Jurkat, Clone E6-1 (cell line): ENCODE measurements at regions not wholly inside any gene's neighbourhood (a gene's known extent, or its start where the extent isn't known, plus 50 kb on each side); places are given as distances from the start of the nearest gene placed in this dataset.
A peak's percentile ranks its signal among the peaks of the same experiment; 100 is the strongest.
"Not testable (repeated sequence)": the region's sequence is repeated elsewhere in the genome, so short reads cannot be mapped to it uniquely, and the experiment has no call there.

ENCODE experiments used
- DNase-seq: peaks from one replicate; pipeline ENCODE4 v3.0.0-alpha.2; 2011; ENCODE audit warnings: low read depth, low spot score
- H3K4me3 ChIP-seq: 2 replicates; pipeline ENCODE4 v1.5.1; 2011; ENCODE audit warnings: mild to moderate bottlenecking, low read length, control low read depth, moderate library complexity

DNA sequence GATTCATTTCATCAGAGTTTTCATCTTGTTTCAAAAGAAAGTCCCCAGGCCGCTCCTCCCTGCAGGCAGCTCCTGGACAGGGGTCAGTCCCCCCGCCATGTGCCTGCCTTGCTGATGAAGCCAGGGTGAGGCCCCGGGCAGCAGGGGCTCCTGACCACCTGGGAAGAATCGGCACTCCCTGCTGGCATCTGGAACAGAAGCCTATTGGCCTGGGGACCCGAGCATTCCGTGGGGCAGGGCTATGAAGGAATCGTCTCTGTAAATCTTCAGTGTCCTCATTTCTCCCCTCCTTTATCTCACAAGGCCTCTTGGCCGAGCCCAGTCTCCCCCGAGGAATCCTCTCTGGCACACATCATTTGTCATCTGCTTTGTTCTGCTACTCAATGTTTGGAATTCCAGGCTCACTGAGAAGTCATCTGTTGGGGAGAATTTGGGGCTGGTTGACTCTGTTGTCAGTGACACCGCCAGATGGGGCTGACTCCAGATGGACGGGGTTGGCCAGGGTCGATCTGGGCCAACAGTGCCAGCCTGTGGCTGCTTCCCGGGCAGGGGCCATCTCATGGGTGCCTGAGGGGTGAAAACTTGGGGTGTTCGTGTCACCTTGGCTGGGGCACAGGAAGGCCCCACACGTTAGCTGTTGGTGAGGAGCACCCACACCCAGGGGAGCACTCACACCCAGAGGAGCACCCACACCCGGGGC is 184.6 kb downstream of the LAT start:
- DNase-seq, H3K4me3 ChIP-seq: not testable (repeated sequence)

DNA sequence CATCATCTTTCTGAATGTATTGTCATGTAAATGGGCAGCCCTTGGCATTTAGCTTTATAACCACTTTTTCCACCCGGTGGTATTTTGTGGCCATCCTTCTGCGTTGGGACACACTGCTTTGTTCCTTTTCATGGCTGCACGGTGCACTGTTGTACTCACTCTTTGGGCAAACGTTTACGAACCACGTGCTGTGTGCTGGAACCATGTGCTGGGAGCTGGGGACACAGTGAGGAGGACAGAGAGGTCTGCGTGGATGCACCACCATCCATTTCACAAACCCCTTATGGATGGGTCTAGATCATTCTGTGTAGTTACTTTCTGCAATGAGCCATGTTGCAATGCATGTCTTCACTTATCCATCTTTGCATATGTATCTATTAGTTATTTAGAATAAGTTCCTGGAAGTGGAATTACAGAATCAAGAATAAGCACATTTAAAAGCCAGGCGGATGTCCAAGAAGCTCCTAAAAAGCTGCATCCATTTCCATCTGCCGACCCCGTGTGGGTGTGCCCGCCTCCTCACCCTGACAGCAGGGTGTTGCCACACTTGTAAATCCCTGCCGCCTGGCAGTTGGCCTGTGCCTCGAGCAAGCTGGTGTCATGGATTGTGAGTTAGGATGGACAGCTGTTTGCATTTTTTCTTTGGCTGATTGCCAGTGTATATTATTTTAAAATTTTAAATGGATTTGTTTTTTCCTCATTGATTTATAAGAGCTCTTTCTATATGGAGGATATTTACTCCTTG is 183.8 kb downstream of the LAT start:
- not testable (repeated sequence) for DNase-seq

DNA sequence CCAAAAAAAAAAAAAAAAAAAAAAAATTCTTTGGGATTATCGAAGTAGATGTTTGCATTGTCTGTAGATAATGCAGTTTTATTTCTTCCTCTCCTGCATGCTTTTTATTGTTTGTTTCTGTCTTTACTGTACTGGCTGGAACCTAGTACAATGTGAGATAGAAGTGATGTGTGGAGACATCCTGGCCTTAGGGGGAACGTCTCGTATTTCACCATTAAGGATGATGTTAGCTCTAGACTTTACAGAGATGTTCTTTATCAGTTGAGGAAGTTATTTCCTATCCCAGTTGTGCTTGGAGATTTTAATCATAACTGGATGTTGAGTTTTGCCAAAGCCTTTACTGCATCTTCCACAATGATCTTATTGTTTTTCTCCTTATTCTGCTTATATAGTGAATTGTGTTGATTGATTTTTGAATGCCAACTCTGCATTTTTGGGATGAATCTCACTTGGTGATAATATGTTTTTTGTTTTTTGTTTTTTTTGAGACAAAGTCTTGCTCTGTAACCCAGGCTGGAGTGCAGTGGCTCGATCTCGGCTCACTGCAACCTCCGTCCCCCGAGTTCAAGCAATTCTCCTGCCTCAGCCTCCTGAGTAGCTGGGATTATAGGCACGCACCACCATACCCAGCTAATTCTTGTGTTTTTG is 179.7 kb downstream of the LAT start:
- not testable (repeated sequence) for DNase-seq, H3K4me3 ChIP-seq

More for the DNA sequence above, 183.8 kb downstream of the LAT start:
- not testable (repeated sequence) for H3K4me3 ChIP-seq

DNA sequence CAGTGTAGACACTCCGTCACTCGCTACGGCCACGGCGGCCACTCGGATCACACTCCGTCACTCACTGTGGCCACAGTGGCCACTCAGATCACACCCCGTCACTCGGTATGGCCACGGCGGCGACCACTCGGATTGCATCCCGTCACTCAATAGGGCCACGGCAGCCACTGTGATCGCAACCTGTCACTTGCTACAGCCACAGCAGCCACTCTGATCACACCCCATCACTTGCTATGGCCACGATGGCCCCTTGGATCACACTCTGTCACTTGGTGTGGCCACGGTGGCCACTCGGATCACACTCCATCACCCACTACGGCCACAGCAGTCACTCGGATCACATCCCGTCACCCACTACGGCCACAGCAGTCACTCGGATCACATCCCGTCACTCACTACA is 175.3 kb downstream of the LAT start:
- H3K4me3 ChIP-seq, DNase-seq: not testable (repeated sequence)

DNA sequence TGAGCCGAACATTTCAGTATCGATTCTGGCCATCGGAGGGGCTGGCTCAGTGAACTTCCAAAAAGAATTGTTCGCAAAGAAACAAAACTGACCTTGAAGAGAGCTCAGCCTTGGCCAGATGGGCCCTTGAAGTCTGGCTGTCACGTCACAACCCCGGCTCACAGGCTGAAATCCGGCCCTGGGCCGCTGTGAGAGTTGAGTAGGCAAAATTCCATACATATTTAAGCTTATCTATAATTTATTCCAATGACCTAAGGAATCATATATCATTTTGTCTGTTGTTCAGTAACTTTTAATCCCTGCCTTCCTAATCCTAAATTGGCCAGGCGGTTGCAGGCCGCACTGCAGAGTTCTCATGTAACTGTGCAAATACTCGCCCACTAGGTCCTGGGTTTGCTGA is 174.8 kb downstream of the LAT start:
- DNase-seq, H3K4me3 ChIP-seq: not testable (repeated sequence)

DNA sequence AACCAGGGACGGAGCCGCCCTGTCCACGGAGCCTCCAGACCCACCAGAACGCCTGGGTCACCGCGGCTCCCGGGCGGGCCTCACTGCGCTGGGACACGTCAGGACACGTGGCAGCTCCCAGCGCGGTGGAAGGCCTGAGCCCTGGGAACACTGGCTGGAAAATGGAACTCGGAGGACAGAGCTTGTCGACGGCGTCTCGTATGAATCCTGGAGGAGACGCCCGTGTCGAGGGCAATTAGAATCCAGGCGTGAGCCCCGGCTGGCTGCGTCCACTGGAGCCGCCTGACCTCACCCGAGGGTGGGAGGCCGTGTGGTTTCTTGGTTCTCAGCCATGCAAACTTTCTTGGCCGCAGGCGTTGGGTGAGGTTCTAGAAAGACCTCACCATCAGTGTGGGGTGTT is 173.9 kb downstream of the LAT start:
- no peak overlapping the region for H3K4me3 ChIP-seq
- no peak for DNase-seq

DNA sequence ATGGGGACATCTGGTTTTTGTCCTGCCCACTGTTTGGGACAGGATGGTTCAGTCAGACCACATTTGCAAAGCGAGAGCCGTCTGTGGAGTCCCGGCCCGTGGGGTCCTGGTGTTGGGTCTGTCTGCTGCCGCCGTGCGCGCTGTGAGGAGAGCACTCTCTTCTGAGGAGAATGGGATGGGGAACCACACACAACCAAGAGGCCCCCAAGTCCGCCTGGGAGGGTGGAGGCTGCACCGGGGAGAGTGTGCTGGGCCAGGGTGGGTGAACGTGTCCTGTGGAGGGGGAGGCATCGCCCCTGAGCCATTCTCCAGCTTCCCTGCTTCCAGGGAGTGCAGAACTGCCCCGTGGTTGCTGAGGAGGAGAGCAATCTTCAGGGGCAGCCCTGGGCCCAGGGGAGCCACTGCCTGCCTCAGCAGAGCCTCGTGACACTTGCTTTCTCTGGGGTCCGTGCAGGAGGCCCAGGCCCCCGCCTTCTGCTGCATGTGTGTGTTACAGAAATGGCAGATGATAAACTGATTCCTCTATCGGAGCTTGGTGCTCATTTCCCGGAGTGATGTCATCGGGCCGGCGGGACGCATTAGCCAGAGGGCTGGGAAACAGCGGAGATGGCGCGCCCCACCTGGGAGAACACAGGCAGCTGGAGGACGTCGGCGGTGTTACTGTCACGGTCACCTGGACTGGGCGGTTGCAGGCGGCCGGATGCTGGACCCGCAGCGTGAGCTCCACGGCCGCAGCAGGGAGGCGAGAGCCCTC is 173.4 kb downstream of the LAT start:
- not testable (repeated sequence) for H3K4me3 ChIP-seq, DNase-seq

DNA sequence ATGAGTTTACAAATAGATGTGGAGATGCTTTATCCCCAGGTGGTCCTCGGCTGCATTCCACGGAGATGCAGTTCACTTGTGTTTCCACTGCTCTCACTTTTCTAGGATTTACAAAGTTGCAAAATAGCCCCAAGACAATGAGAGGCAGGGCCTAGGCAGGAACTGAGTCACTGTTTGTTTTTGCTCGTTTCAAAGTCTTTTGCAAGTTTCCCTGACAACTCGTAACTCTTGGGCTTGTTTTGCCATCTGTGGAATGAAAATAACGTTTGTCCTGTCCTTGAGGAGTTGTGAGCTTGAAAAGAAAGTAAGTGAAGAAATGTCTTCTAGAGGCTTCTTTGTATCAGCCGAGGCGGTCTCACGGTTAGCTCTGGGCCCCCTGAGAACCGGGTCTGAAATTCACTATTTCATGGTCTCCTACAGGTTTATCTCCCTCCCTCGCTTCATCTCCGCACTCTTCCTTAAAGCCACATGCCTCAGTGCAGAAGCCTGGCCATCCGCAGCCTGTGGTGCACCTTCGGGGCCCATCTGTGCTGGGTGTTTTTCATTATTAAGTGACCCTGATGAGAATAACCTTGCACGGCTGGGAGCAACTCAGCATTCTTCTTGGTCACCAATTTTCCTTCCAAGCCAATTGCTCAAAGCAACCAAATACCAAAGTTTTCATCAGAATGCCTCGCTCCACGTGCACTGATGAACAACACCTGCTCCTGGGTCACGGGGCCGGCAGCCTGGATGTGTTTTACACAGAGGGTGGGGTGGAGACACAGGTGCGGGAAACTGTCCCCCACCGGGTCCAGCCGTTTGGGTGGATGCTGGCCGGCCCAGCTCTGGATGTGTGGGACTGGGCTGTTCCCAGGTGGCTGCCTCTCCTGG is 172.4 kb downstream of the LAT start:
- DNase-seq, H3K4me3 ChIP-seq: not testable (repeated sequence)

DNA sequence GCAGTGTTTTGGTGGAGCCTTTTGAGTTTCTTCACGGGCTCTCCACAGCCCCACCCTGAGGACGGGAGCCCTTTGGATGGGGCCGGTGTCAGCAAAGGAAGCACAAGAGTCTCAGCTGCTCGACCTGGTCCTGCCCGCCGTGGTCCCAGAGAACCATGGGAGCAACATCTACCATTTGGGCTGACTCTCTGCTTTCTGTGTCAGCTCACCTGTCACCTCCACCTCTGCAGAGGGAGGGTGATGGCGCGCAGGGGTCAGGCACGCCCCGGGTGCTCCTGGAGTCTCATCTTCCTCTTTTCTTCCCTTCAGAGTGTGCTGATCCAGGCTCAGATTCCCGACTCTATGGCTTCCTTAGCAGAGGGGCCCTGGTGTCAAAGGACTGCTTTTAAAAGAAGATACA is 171.7 kb downstream of the LAT start:
- H3K4me3 ChIP-seq: no peak overlapping the region
- DNase-seq: no peak

DNA sequence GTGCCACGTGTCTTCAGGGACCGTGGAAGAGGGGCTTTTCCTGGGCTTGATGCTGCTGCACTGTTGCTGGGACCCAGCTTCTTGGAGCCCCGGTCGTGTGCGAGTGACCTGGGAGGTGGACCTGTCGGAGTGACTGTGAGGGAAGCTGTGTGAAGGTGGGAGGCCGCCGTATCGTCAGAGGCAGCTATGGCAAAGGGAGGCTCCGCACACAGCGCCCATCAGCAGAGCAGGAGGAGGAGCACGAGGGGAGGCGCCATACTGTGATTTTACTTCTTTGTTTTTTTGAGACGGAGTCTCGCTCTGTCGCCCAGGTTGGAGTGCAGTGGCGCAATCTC is 171.0 kb downstream of the LAT start:
- not testable (repeated sequence) for H3K4me3 ChIP-seq, DNase-seq

DNA sequence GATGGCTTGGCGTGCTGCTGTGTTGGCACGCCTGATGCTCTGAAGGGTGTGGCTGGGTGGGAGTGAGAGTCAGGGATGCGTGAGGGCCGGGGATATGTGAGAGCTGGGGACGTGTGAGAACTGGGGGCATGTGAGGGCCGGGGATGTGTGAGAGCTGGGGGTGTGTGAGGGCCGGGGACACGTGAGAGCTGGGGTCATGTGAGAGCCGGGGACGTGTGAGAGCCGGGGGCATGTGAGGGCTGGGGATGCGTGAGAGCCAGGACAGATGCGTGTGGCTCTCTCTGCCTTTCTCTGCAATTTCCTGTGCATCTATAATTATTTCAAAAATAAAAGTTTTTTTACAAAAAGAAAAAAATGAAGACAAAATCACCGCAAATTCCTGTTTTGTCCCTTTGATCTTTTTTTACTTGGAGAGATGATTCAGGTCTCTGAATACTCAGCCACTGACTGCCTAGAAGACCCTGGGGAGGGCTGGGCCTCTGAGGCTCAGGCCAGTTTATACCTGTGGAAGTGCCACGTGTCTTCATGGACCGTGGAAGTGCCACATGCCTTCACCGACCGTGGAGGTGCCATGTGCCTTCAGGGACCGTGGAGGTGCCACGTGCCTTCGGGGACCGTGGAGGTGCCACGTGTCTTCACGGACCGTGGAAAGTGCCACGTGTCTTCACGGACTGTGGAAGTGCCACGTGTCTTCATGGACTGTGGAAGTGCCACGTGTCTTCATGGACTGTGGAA is 170.4 kb downstream of the LAT start:
- not testable (repeated sequence) for DNase-seq, H3K4me3 ChIP-seq

DNA sequence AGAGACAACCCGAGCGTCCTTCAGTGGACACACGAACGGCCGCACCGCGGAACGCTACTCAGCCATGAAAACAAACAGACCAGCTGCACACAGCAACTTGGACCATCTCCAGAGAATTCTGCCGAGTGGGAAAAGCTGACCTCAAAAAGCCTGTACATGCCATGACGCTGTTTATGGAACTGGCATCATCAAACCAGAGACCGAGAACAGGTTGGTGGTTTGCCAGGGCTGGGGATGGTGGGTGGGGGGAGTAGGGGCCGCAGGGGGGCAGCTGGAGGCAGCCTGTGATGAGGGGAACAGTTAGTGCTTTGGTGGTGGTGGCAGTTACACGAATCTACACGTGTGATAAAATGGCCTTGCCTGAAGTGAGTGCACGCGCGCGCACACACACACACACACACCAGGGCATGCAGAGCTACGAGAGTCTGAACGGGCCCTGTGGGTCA is 169.8 kb downstream of the LAT start:
- no peak for DNase-seq
- H3K4me3 ChIP-seq: no peak overlapping the region

DNA sequence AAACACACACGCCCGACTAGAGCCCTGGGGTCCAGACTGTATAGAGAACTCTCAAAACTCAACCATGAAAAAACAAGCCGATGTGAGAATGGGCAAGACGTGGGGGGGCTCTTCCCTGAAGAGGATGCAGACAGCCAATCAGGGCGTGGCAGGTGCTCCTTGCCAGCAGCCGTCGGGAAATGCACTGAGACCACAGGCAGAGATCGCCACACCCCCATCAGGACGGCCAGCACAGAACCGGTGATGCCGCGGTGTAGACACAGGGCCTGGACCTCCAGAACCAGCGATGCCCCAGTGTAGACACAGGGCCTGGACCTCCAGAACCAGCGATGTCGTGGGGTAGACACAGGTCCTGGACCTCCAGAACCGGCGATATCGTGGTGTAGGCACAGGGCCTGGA is 169.2 kb downstream of the LAT start:
- H3K4me3 ChIP-seq: no peak overlapping the region
- DNase-seq: no peak

DNA sequence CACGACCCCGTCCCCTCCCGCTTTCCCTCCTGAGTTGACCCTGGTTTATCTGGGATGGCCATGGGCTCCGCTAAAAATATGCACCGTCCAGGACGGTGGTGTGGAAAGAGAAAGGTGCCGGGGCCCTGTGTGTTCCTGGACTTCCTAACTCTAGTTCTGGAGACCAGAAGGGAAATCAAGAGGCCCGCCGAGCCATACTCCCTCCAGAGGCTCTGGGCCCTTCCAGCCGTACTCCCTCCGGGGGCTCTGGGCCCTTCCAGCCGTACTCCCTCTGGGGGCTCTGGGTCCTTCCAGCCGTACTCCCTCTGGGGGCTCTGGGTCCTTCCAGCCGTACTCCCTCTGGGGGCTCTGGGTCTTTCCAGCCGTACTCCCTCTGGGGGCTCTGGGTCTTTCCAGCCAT is 168.5 kb downstream of the LAT start:
- DNase-seq, H3K4me3 ChIP-seq: not testable (repeated sequence)

DNA sequence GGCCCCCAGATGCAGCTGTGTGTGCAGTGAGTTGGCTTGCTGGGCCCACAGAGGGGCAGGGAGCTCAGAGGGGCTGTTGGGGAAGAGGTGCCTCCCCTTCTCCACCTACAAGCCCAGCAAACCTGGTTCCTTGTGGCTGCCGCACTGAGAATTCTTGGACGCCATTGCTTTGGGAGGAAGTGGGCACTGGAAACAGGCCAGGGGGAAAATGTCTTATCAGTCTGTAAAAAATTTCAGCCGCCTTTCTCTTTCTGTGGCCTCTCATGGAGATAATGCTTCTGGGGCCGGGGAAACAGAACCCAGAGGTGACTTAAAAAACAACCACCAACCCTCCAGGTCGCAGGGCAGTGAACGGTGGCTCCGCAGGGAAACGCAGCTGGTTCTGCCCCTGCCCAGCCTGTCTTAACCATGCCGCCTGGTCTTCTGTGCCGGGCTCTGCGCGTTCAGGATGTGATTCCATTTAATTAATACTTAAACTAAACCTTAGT is 167.7 kb downstream of the LAT start:
- not testable (repeated sequence) for H3K4me3 ChIP-seq
- DNase-seq: peak; percentile 55

DNA sequence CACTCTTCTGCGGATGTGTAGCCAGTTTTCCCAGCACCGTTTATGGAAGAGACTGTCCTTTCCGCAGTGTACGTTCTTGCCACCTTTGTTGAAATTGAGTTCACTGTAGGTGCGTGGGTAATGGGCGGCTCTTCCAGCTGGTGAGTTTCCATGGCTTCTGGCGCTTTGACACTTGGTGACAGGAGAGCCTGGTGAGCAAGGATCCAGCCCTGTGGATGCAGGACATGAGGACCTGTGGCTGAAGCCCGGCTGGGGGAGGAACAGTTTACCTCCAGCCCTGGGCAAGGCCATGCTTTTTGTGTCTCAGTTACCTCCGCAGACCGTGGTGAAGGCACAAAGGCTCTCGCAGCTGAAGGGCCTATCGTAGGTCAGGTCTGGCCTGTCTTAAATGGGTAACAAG is 166.5 kb downstream of the LAT start:
- no peak for DNase-seq
- no peak overlapping the region for H3K4me3 ChIP-seq

DNA sequence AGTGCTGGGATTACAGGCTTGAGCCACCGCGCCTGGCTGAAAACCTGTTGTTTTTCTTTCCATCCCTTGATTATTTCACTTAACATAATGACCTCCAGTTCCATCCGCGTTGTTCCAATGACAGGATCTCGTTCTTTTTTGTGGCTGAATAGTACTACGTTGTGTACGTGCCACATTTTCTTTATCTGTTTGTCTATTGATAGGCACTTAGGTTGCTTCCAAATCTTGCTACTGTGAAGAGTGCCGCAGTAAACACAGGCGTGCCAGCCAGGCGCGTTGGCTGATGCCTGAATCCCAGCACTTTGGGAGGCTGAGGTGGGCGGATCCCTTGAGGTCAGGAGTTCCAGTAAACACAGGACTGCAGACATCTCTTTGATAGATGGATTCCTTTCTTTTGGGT is 165.1 kb downstream of the LAT start:
- not testable (repeated sequence) for H3K4me3 ChIP-seq, DNase-seq

DNA sequence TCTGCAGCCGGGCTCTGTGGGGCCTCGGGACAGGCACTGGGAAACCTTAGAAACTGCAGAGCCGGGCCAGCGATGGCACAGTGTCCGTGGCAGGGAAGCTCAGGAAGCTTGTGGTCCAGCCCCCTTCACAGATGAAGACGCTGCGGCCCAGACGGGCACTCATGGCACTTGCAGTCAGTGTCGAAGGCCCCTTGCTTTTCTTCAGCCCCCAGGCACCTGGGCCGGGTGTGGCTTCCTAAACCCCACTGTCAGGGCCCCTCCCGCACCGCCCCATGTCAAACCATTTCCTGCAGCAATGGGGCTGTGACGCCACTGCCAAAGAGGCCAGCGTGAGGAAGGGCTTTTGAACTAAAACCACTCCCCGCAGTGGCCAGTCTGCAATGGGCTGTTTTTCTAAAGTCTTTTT is 164.0 kb downstream of the LAT start:
- H3K4me3 ChIP-seq: peak overlapping the region; percentile 21
- peak; percentile 76 for DNase-seq
